GM18498 (cell line): ENCODE measurements at regions not wholly inside any gene's neighbourhood (a gene's known extent, or its start where the extent isn't known, plus 50 kb on each side); places are given as distances from the start of the nearest gene placed in this dataset.
"Not testable (repeated sequence)": the region's sequence is repeated elsewhere in the genome, so short reads cannot be mapped to it uniquely, and the experiment has no call there.

Experiments used
- ATAC-seq: cut with Tn5 transposase; IDR thresholded peaks from one replicate; pipeline ENCODE4 v1.9.1; 2021; ENCODE audit warnings: mild to moderate bottlenecking, moderate library complexity; ENCODE audit not compliant: unreplicated experiment

- no peak for ATAC-seq
These were observed 148.0 kb upstream of the TPM1 start for GRCh38 chr15:62894322-62895085.

DNA sequence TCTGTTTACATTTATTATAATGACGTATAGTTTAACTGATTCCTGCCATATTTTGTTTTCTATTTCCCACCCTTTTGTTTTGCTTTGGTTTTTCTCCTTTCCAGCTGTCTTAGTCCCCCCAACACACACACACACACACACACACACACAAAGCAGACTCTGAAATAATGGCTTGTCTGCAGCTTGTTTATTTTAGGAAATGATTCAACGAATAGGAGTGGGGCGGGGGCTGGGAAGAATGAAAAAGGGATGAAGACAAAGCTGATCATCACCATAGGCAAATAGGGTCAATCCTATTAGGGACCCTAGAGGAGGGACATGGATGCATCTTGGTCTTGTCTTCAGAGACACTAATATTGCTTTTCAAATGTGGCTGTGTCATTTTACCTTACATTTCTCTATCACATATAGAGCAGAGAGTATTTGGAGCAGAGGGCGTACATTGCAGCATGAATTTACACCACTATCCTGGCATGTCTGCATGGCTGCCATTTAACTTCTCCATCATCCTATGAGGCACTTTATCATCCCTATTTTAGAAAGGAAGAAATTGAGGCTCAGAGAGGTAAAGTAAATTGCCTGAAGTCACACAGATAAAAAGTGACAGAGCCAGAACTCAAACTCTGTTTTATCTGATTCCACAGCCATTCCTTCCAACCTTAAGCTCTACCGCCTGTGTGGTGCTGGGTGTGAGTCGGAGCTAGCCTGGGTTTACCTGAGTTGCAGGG lies 147.2 kb upstream of the TPM1 start:
- ATAC-seq, result no peak

GRCh38 chr15:62895905-62896316 lies 146.6 kb upstream of the TPM1 start:
- ATAC-seq, result no peak

DNA sequence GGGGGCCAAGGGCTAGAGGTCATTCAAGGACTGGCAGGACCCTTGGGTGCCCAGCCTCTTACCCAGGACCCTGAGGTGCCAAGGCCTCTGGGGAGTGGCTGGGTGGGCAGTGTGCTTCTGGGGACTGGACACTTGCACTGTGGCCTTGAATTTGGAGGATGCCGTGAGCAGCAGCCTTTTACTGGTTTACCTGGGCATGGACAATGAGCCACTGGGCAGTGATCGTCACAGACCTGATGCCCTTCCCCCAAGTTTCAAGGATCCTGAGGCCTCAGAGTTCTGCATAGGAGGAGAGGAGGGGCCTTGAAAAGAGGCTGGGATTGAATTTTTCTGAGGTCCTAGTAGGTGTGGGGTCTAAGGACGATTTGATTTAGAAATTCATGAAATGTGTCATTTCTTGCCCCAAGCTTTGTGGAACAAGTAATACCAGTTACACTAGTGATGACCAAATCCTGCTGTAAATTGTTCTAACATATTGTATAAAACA lies 146.1 kb upstream of the TPM1 start:
- no peak for ATAC-seq

DNA sequence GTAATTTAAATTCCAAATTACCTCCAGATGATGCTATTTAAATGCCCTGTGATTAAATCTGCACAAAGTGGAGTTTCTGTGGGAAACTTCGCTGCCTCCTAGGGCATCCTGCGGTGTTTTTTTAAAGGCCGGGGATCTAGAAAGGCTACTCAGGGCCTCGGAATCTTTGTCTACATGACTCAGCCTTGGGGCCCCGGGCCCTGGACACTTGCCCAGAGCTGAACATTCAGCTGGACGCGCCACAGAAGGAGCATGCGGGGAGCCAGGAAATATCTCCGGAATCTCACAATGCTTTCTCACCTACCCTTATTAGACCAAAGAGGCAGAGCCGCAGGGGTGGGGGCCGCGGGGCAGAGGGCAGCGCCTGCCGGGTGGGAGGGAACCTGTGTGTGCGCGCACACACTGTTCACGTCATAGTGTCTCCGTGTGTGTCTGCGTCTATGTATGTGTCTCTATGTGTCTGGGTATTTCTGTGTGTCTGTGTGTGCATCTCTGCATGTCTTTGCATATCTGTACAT lies 145.5 kb upstream of the TPM1 start:
- no peak for ATAC-seq

GRCh38 chr15:62897634-62898033 lies 144.9 kb upstream of the TPM1 start:
- ATAC-seq, result no peak

- no peak for ATAC-seq
These were observed 143.5 kb upstream of the TPM1 start for GRCh38 chr15:62899090-62899493.

DNA sequence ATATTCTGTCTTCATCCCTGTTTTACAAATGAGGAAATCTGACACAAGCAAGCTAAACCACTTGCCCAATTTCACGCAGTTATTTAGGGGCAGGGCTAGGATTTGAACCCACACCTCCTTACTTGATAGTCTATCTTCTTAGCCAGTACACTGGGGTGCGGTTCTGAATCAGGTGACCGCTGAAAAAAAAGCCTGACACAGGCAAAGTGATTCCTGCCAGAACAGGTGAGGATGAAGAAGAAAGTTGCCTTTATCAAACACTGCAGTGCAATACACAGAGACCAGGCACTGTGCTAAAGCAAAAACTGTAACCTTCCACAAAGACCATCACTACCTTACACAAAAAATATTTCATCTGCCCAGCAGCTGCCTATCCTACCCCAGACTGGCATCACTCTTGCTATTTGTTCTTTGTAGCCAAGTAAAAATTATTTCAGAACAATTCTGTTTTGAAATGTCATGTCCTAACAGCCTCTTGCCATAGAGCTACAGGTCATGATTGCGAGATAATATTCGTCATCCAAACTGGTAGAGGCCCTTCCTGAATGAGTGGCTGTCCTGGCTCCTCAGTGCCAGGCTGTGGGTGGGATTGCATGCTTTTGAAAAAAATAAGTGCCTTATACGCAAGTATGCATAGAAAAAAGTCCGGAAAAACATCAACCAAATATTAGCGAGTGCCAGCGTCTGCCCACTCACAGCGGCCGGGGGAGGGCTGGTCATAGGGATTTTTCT lies 142.3 kb upstream of the TPM1 start:
- no peak for ATAC-seq

- no peak for ATAC-seq
These were observed 141.5 kb upstream of the TPM1 start for GRCh38 chr15:62901087-62901486.

- no peak for ATAC-seq
These were observed 140.5 kb upstream of the TPM1 start for GRCh38 chr15:62901909-62902546.

DNA sequence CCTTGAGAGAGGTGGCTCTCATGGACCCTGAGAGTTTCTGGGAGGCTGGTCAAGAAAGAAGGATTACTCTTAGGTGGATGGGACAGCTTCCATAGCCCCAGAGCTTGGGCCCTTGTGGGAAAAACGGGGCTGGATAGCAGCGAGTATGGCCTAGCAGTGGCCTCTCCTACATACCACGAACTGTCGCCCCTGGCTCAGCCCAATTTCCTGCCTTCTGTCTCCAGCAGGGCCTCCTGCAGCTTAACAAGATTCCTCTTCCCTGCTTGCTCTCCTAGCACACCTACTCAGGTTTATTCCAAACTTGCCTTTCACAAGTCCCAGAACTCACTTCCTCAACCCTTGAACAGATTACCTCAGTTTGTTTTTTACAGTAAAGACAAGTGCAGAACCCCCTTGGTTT lies 139.7 kb upstream of the TPM1 start:
- no peak for ATAC-seq

DNA sequence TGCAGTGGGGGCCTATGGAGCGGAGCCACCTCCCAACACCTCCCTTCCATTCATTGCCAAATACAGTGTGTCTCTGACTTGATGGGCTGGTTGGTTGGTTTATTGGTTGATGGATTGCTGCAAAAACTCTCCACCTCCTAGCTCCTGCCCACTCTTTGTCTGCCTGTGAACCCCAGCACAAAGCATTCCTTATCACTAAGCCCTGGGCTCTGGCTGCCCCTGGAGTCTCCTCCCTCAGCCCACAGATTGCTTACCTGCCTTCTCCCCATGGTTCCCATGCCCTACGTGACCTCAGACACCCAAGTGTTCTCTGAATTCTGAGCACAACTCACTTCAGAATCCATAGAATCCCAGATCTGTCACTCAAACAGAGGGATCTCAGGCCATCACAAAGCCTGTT lies 139.1 kb upstream of the TPM1 start:
- no peak for ATAC-seq

DNA sequence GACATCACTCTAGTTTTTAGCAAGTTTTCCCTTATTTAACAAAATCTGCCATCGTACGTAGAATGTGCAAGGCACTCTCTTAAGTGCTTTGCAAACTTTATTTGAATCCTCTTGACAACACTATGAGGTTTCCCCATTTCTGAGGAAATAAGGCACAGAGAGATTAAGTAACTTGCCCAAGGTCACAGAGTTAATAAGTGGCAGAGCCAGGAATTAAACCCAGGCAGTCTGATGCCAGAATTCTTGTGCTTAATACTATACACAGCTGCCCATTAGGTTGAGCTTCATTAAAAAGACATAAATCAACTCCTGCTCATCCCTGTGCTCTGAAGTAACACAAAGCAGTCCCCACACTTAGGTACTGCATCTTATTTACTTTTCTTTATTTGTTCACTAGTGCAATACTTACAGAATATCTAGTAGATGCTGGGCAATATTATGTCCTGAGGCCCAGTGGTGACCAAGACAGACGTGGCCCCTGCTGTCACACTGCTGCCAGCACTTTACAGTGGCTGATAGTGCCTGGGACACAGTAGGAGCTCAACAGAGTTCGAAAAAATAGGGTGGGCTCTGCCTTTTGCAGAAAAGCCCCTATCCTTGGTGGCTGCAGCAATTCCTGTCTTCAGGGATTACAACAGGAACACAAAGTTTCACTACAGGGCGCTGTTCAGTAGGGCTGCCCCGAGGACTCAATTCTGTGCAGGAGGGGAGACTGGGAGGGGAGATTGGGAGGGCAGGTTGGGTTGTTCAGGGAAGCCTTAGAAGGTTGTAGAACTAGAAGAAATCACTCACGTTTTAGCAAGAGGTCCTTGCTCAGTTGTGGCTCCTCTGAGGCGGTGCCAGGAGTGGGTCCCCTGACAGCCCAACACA lies 138.3 kb upstream of the TPM1 start:
- ATAC-seq, result no peak

DNA sequence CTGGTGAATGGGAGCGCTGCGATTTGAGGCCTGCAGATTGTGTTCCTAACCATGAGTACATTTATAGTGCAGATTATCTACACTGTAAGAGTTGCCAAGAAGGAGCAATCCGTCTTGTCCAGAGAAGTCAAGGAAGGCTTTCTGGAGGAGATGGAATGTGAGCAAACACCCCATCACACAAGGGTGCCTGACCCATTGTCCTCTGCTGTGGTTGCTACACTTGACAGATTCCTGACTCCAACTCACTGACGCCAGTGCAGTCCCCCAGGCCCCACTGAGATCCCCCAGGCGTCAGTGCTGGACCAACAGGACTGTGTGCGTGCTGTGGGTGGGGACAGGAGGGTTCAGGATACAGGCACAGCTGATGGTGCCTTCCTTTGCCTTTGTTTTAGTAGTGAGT lies 135.9 kb upstream of the TPM1 start:
- ATAC-seq, result no peak

DNA sequence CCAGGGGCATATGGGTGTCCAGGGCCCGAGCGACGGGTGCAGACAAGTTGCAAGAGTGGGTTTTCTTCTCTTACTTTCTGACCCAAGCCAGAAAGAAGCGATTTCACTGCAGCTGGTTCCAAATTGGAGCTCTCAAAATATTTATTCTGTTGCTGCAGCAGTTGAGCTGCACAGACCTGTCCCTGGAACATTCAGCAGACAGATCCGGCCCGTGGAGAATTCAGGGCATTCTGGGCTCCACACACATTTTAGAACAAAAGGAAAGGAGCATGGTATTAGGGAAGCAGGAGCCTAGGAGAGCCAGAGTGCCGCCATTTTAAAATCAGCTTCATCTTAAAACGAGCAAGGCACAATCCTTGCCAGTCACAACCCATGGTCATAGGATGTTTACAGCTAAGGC lies 135.3 kb upstream of the TPM1 start:
- ATAC-seq, result no peak

DNA sequence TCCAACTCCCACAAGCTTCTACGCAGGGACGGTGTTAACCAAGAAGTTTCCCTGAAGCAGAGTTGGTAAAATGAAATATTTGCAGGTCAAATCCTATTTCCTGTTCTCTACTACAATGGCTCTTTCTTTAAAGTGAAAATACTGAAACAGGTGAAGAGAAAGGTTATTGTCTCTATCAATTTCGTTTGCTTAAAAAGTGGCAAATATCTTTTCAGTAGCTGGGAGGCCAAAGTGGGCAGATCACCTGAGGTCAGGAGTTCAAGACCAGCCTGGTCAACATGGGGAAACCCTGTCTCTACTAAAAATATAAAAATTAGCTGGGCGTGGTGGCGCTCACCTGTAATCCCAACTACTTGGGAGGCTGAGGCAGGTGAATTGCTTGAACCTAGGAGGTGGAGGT lies 134.2 kb upstream of the TPM1 start:
- not testable (repeated sequence) for ATAC-seq

DNA sequence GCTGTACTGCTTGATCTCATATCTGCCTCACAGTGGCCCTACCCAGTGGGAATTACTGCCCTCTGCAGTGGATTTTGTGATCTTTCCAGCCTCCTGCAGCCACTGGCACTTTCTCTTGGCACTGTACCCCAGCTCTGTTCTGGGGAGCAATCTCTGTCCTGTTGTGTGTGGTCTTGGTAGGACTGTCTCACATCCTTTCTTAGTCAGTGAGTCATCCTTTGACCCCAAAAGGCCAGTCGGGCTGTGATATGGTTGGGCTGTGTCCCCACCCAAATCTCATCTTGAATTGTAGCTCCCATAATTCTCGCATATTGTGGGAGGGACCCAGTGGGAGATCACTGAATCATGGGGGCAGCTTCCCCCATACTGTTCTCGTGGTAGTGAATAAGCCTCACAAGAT lies 133.3 kb upstream of the TPM1 start:
- ATAC-seq, result no peak

GRCh38 chr15:62912282-62912681 lies 130.3 kb upstream of the TPM1 start:
- ATAC-seq, result no peak

GRCh38 chr15:62912808-62913207 lies 129.7 kb upstream of the TPM1 start:
- ATAC-seq, result no peak

DNA sequence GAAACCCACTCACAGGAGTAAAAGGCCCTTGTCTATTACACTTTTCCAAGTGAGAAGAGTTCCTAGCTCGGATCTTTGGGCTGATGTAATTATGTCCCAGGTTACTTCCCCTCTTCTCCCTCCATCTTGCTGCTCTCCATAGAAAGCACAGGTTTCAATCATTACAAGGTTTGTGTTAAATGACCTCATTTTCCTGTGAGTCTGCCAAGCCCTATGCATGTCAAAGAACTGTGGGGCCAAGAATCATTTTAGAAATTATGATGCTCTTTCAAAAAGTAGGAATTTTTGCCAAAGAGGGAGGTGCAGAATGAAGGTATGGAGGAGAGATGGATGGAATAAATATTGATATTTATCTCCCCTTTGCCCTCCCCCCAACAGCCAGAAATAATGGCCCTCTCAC lies 129.3 kb upstream of the TPM1 start:
- no peak for ATAC-seq
